H9 (cell line): ENCODE measurements at regions not wholly inside any gene's neighbourhood (a gene's known extent, or its start where the extent isn't known, plus 50 kb on each side); places are given as distances from the start of the nearest gene placed in this dataset.

Experiments
- DNase-seq: peaks from one replicate; pipeline ENCODE4 v3.0.0-alpha.2; 2017
- H2AFZ ChIP-seq: one replicate; pipeline ENCODE4 v1.6.1; 2013; ENCODE audit warnings: mild to moderate bottlenecking, low read length, control low read depth, moderate library complexity
- H2AK5ac ChIP-seq: 2 replicates; pipeline ENCODE4 v1.6.1; 2013; ENCODE audit warnings: low read length, control low read depth, mixed read lengths; ENCODE audit not compliant: insufficient read length
- H2BK120ac ChIP-seq: one replicate; pipeline ENCODE4 v1.6.1; 2013; ENCODE audit warnings: low read depth, mild to moderate bottlenecking, low read length, control low read depth, inconsistent platforms; ENCODE audit not compliant: poor library complexity, severe bottlenecking
- H2BK12ac ChIP-seq: 2 replicates; pipeline ENCODE4 v1.6.1; 2013; ENCODE audit warnings: low read length, control low read depth, mixed read lengths, low read depth; ENCODE audit not compliant: insufficient read length
- H2BK15ac ChIP-seq: 2 replicates; pipeline ENCODE4 v1.6.1; 2013; ENCODE audit warnings: low read depth, low read length, control low read depth
- H2BK20ac ChIP-seq: one replicate; pipeline ENCODE4 v1.6.1; 2013; ENCODE audit warnings: low read depth, mild to moderate bottlenecking, low read length, control low read depth, inconsistent platforms; ENCODE audit not compliant: poor library complexity, severe bottlenecking
- H2BK5ac ChIP-seq: 2 replicates; pipeline ENCODE4 v1.6.1; 2013; ENCODE audit warnings: low read length, control low read depth, mixed read lengths; ENCODE audit not compliant: insufficient read length
- H3K14ac ChIP-seq: 2 replicates; pipeline ENCODE4 v1.6.1; 2013; ENCODE audit warnings: low read length, control low read depth; ENCODE audit not compliant: insufficient read depth
- H3K18ac ChIP-seq: 2 replicates; pipeline ENCODE4 v1.6.1; 2013; ENCODE audit warnings: low read depth, mild to moderate bottlenecking, mixed read lengths, low read length, control low read depth; ENCODE audit not compliant: insufficient read length
- H3K23ac ChIP-seq: 2 replicates; pipeline ENCODE4 v1.6.1; 2013; ENCODE audit warnings: low read length, control low read depth, mixed read lengths, low read depth; ENCODE audit not compliant: insufficient read length
- H3K23me2 ChIP-seq: 2 replicates; pipeline ENCODE4 v1.6.1; 2013; ENCODE audit warnings: low read depth, mild to moderate bottlenecking, mixed read lengths, low read length, control low read depth; ENCODE audit not compliant: insufficient read length, poor library complexity, severe bottlenecking
- H3K27ac ChIP-seq: 2 replicates; pipeline ENCODE4 v1.5.1; 2013; ENCODE audit warnings: low read length, control low read depth, mixed read lengths, low read depth; ENCODE audit not compliant: insufficient read length
- H3K27me3 ChIP-seq: 2 replicates; pipeline ENCODE4 v1.6.1; 2013; ENCODE audit warnings: low read length, control low read depth, inconsistent platforms; ENCODE audit not compliant: insufficient read depth
- H3K4ac ChIP-seq: 2 replicates; pipeline ENCODE4 v1.6.1; 2013; ENCODE audit warnings: low read depth, mild to moderate bottlenecking, control low read depth, inconsistent platforms, low read length, moderate library complexity
- H3K4me1 ChIP-seq: 2 replicates; pipeline ENCODE4 v1.6.1; 2013; ENCODE audit warnings: low read length, control low read depth, inconsistent platforms; ENCODE audit not compliant: insufficient read depth
- H3K4me2 ChIP-seq: 2 replicates; pipeline ENCODE4 v1.6.1; 2013; ENCODE audit warnings: low read length, control low read depth, mixed read lengths; ENCODE audit not compliant: insufficient read length, insufficient read depth
- H3K56ac ChIP-seq: 2 replicates; pipeline ENCODE4 v1.6.1; 2013; ENCODE audit warnings: low read depth, mild to moderate bottlenecking, mixed read lengths, low read length, control low read depth; ENCODE audit not compliant: insufficient read length
- H3K79me1 ChIP-seq: 2 replicates; pipeline ENCODE4 v1.6.1; 2013; ENCODE audit warnings: low read depth, mild to moderate bottlenecking, moderate library complexity, low read length, control low read depth, inconsistent platforms; ENCODE audit not compliant: insufficient read depth, poor library complexity, severe bottlenecking
- H3K79me2 ChIP-seq: 2 replicates; pipeline ENCODE4 v1.6.1; 2013; ENCODE audit warnings: low read length, control low read depth, inconsistent platforms; ENCODE audit not compliant: insufficient read depth
- H3K9ac ChIP-seq: 2 replicates; pipeline ENCODE4 v1.6.1; 2013; ENCODE audit warnings: low read length, control low read depth, mixed read lengths; ENCODE audit not compliant: insufficient read length; ENCODE audit errors: extremely low read depth
- H3K9me3 ChIP-seq: one replicate; pipeline ENCODE4 v1.6.1; 2013; ENCODE audit warnings: low read depth, low read length, inconsistent platforms; ENCODE audit not compliant: control insufficient read depth
- H3T11ph ChIP-seq: one replicate; pipeline ENCODE4 v1.6.1; 2013; ENCODE audit warnings: mild to moderate bottlenecking, low read length, control low read depth, inconsistent platforms
- H4K20me1 ChIP-seq: one replicate; pipeline ENCODE4 v1.6.1; 2013; ENCODE audit not compliant: control insufficient read depth, insufficient read length, insufficient read depth
- H4K5ac ChIP-seq: 2 replicates; pipeline ENCODE4 v1.6.1; 2013; ENCODE audit warnings: low read depth, mild to moderate bottlenecking, mixed read lengths, low read length, control low read depth; ENCODE audit not compliant: insufficient read length
- H4K8ac ChIP-seq: replicated peaks from 2 replicates; pipeline ENCODE4 v1.6.1; 2013; ENCODE audit warnings: low read length, control low read depth, mixed read lengths, low read depth; ENCODE audit not compliant: insufficient read length
- H4K91ac ChIP-seq: 2 replicates; pipeline ENCODE4 v1.6.1; 2013; ENCODE audit warnings: low read depth, mild to moderate bottlenecking, moderate library complexity, mixed read lengths, low read length, control low read depth; ENCODE audit not compliant: insufficient read length
- H3K27ac Mint-ChIP-seq, 3 experiments: 2 replicates in 2 of 3; 3 replicates in 1 of 3; pipeline ENCODE4 v1.8.0; 2020 to 2021; ENCODE audit warnings: mixed read lengths in 3 of 3, mild to moderate bottlenecking in 1 of 3, moderate library complexity in 1 of 3
- H3K27me3 Mint-ChIP-seq: 2 replicates; pipeline ENCODE4 v1.8.0; 2021; ENCODE audit warnings: low read depth, mild to moderate bottlenecking, moderate library complexity, mixed read lengths
- H3K36me3 Mint-ChIP-seq, 3 experiments: 2 replicates in 2 of 3; 3 replicates in 1 of 3; pipeline ENCODE4 v1.8.0; 2020 to 2021; ENCODE audit warnings: low read depth in 3 of 3, mixed read lengths in 3 of 3; ENCODE audit not compliant: insufficient read depth in 1 of 3
- H3K4me1 Mint-ChIP-seq, 2 experiments: 2 replicates each; pipeline ENCODE4 v1.8.0; 2020; ENCODE audit warnings: mixed read lengths in 2 of 2
- H3K4me3 Mint-ChIP-seq, 2 experiments: 2 replicates in 1 of 2; 3 replicates in 1 of 2; pipeline ENCODE4 v1.8.0; 2020 to 2021; ENCODE audit warnings: mild to moderate bottlenecking in 2 of 2, mixed read lengths in 2 of 2, moderate library complexity in 1 of 2
- H3K9me3 Mint-ChIP-seq, 2 experiments: 2 replicates in 1 of 2; 3 replicates in 1 of 2; pipeline ENCODE4 v1.8.0; 2020; ENCODE audit warnings: mild to moderate bottlenecking in 2 of 2, mixed read lengths in 2 of 2, moderate library complexity in 1 of 2
- CTCF ChIP-seq: fragments of 200-600 bp; sonication (generic); conservative IDR thresholded peaks from 3 replicates; pipeline ENCODE4 v1.8.0; 2021; ENCODE audit warnings: antibody characterized with exemption, mild to moderate bottlenecking
- WGBS: extraction: QIAGEN DNeasy Blood & Tissue Kit; methylation state at CpG from one replicate; pipeline ENCODE4 v1.1.7; 2013; ENCODE audit warnings: missing lambda C conversion rate, low lambda C conversion rate, mixed read lengths; ENCODE audit not compliant: insufficient read length; ENCODE audit errors: extremely low coverage; 5-methylcytosine and 5-hydroxymethylcytosine counted together

DNA sequence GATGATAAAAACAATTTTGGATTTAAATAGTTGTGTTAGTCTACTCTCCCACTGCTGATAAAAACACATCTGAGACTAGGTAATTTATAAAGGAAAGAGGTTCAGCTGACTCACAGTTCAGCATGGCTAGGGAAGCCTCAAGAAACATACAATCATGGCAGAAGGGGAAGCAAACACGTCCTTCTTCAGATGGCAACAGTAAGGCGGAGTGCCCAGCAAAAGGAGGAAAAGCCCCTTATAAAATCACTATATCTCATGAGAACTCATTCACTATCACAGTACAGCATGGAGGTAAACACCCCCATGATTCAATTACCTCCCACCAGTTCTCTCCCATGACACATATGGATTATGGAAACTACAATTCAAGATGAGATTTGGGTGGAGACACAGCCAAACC is 632.1 kb downstream of the SLC16A7 start:
- Histone ChIP-seq H4K5ac (no peak overlapping the region), H2BK120ac (no peak overlapping the region), H3K27ac (no peak overlapping the region), H3K27me3 (no peaks in the 10 kb centered on the region), H3K23ac (no peak overlapping the region), H3K9ac (no peak overlapping the region), H4K20me1 (no peaks in the 10 kb centered on the region), H3K18ac (no peak overlapping the region), H3K79me1 (no peaks in the 10 kb centered on the region), H3K56ac (no peak overlapping the region), H3K4me2 (no peak overlapping the region), H2BK5ac (no peak overlapping the region), H2BK15ac (no peak overlapping the region), H4K91ac (no peak overlapping the region), H3T11ph (no peak overlapping the region), H2AK5ac (no peak overlapping the region), H2AFZ (no peak overlapping the region), H2BK20ac (no peak overlapping the region), H3K9me3 (no peaks in the 10 kb centered on the region), H3K4me1 (no peaks in the 10 kb centered on the region; the same call in 1 of the 2 replicates), H3K14ac (no peak overlapping the region), H3K4ac (no peak overlapping the region), H4K8ac (no peak overlapping the region), H3K23me2 (no peaks in the 10 kb centered on the region), H2BK12ac (no peak overlapping the region), H3K79me2 (no peaks in the 10 kb centered on the region)
- H3K4me1 Mint-ChIP-seq, result 0 out of 4 replicates have a peak, but pooled peaks cover 0 to 10% of the 10 kb centered on the region in 2 experiments
- peaks cover 0 to 6% of the 10 kb centered on the region in 2 experiments; a peak in 3 of 5 replicates for H3K9me3 Mint-ChIP-seq
- no peak overlapping the region for H3K4me3 Mint-ChIP-seq
- H3K36me3 Mint-ChIP-seq, result peaks cover 0 to 6% (median 0%) of the 10 kb centered on the region in 3 experiments; a peak in 1 of 7 replicates
- H3K27me3 Mint-ChIP-seq, result no peaks in the 10 kb centered on the region
- no peak for TF ChIP-seq CTCF
- DNase-seq, result no peak
- H3K27ac Mint-ChIP-seq, result no peak overlapping the region
- WGBS, result no CpG with 5 or more reads among the region's 2 CpGs
